ENCODE measurements at regions not wholly inside any gene's neighbourhood (a gene's known extent, or its start where the extent isn't known, plus 50 kb on each side); places are given as distances from the start of the nearest gene placed in this dataset.

GRCh38 chr2:225740086-225740485, 340.6 kb downstream of the NYAP2 start:
- H3K4me1 ChIP-seq (ENCODE audit: control insufficient read depth in 2 of 3, insufficient read depth in 2 of 3, low read depth in 1 of 3, low read length in 3 of 3) = no peaks in the 10 kb centered on the region
- no peak overlapping the region for H3K4me3 ChIP-seq (ENCODE audit: low read length in 3 of 3)
- intact Hi-C loops (cut with DNase I) = no loop called here
- no peak overlapping the region for H3K9ac ChIP-seq (ENCODE audit: low read length in 3 of 3)
- FAIRE-seq (no peak), DNase-seq (no peak)
- H3K27me3 ChIP-seq (ENCODE audit: control insufficient read depth, insufficient read depth, low read length) = no peaks in the 10 kb centered on the region
- no peaks in the 10 kb centered on the region for H3K36me3 ChIP-seq (ENCODE audit: control insufficient read depth in 2 of 3, insufficient read depth in 3 of 3, low read length in 3 of 3)
- no peak for TF ChIP-seq CTCF (IDR thresholded peaks at IDR 0.05; ENCODE audit: borderline replicate concordance, extremely low read depth, insufficient read depth)
- H3K9me3 ChIP-seq (ENCODE audit: control insufficient read depth in 2 of 3, insufficient read depth in 1 of 3, low read length in 3 of 3) = no peaks in the 10 kb centered on the region
- H3K27ac ChIP-seq (ENCODE audit: low read depth in 2 of 2, low read length in 2 of 2) = no peak overlapping the region

DNA sequence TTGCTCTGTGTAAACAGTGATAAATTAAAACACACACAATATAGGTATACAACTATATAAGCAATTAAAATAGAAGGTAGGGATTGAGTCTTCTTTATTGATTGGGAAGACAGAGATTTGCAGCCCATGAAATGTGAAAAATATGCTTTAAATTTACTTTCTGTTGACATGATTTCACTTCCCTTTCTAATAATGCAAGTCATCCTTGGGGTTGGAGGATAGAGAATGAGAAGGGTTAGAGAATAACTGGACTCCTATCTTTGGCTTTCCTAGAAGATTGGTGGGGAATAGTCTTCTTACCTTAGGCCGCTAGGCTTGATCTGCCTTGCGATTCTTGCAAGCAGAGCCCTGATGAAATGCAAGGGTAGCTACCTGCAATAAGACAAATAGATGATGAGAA, 339.8 kb downstream of the NYAP2 start:
- no peak for TF ChIP-seq CTCF (IDR thresholded peaks at IDR 0.05; ENCODE audit: borderline replicate concordance, extremely low read depth, insufficient read depth)
- Histone ChIP-seq H3K36me3 (ENCODE audit: control insufficient read depth in 2 of 3, insufficient read depth in 3 of 3, low read length in 3 of 3) (no peaks in the 10 kb centered on the region), H3K9ac (ENCODE audit: low read length in 3 of 3) (no peak overlapping the region), H3K9me3 (ENCODE audit: control insufficient read depth in 2 of 3, insufficient read depth in 1 of 3, low read length in 3 of 3) (no peaks in the 10 kb centered on the region), H3K27ac (ENCODE audit: low read depth in 2 of 2, low read length in 2 of 2) (no peak overlapping the region), H3K4me1 (ENCODE audit: control insufficient read depth in 2 of 3, insufficient read depth in 2 of 3, low read depth in 1 of 3, low read length in 3 of 3) (no peaks in the 10 kb centered on the region), H3K27me3 (ENCODE audit: control insufficient read depth, insufficient read depth, low read length) (no peaks in the 10 kb centered on the region), H3K4me3 (ENCODE audit: low read length in 3 of 3) (no peak overlapping the region)
- FAIRE-seq (no peak), DNase-seq (no peak)
- intact Hi-C loops (cut with DNase I) = no loop called here

- no peak for FAIRE-seq
- Histone ChIP-seq H3K4me1 (ENCODE audit: control insufficient read depth in 2 of 3, insufficient read depth in 2 of 3, low read depth in 1 of 3, low read length in 3 of 3) (no peaks in the 10 kb centered on the region), H3K36me3 (ENCODE audit: control insufficient read depth in 2 of 3, insufficient read depth in 3 of 3, low read length in 3 of 3) (no peaks in the 10 kb centered on the region)
Observed at GRCh38 chr2:225738735-225739134, 339.2 kb downstream of the NYAP2 start.

More at GRCh38 chr2:225738735-225739134, 339.2 kb downstream of the NYAP2 start:
- no peaks in the 10 kb centered on the region for H3K9me3 ChIP-seq (ENCODE audit: control insufficient read depth in 2 of 3, insufficient read depth in 1 of 3, low read length in 3 of 3)
- intact Hi-C loops (cut with DNase I) = no loop called here
- H3K9ac ChIP-seq (ENCODE audit: low read length in 3 of 3) = no peak overlapping the region
- H3K27me3 ChIP-seq (ENCODE audit: control insufficient read depth, insufficient read depth, low read length) = no peaks in the 10 kb centered on the region
- no peak overlapping the region for H3K27ac ChIP-seq (ENCODE audit: low read depth in 2 of 2, low read length in 2 of 2)
- H3K4me3 ChIP-seq (ENCODE audit: low read length in 3 of 3) = no peak overlapping the region
- no peak for TF ChIP-seq CTCF (IDR thresholded peaks at IDR 0.05; ENCODE audit: borderline replicate concordance, extremely low read depth, insufficient read depth)
- no peak for DNase-seq
